Fibroblast of the aortic adventitia (primary cell): ENCODE measurements at regions not wholly inside any gene's neighbourhood (a gene's known extent, or its start where the extent isn't known, plus 50 kb on each side); places are given as distances from the start of the nearest gene placed in this dataset.

Experiments
- DNase-seq: peaks from one replicate; pipeline ENCODE4 v3.0.0-alpha.2; 2010; ENCODE audit warnings: low read depth
- H3K4me3 ChIP-seq: 2 replicates; pipeline ENCODE4 v1.5.1; 2011; ENCODE audit warnings: low read depth, mild to moderate bottlenecking, control low read depth, low read length, moderate library complexity
- TF ChIP-seq, protein P1 (sequence below): IDR thresholded peaks from 2 replicates; pipeline ENCODE4 v1.5.1; 2011; ENCODE audit warnings: mild to moderate bottlenecking, low read length, control low read depth, inconsistent platforms; ENCODE audit not compliant: insufficient read depth

GRCh38 chr18:67410075-67411070, 106.1 kb downstream of the DSEL start:
- no peak overlapping the region for H3K4me3 ChIP-seq
- TF ChIP-seq, protein P1, sequence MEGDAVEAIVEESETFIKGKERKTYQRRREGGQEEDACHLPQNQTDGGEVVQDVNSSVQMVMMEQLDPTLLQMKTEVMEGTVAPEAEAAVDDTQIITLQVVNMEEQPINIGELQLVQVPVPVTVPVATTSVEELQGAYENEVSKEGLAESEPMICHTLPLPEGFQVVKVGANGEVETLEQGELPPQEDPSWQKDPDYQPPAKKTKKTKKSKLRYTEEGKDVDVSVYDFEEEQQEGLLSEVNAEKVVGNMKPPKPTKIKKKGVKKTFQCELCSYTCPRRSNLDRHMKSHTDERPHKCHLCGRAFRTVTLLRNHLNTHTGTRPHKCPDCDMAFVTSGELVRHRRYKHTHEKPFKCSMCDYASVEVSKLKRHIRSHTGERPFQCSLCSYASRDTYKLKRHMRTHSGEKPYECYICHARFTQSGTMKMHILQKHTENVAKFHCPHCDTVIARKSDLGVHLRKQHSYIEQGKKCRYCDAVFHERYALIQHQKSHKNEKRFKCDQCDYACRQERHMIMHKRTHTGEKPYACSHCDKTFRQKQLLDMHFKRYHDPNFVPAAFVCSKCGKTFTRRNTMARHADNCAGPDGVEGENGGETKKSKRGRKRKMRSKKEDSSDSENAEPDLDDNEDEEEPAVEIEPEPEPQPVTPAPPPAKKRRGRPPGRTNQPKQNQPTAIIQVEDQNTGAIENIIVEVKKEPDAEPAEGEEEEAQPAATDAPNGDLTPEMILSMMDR: no peak
- DNase-seq: peak; percentile 70

DNA sequence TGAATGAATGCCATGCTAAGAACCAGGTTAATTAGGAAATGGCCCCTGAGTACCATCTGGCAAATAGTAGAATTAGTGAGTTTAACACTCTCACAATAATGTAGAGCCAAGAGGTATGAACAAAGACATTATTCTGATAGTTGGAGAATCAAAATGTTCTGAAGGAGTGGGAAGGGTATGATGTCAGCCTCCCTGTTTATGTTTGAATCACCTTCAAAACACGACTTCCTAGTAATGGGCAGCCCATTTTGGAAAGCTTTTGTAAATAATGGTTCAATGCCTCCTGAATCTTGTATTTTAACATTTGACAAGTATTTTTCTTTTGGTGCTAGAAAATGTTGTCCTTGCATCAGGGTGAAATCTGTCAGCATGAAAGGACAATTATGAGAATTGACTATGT, 108.3 kb downstream of the DSEL start:
- no peak for DNase-seq
- no peak overlapping the region for H3K4me3 ChIP-seq
- TF ChIP-seq, protein P1: no peak

GRCh38 chr18:67406714-67407113, 109.8 kb downstream of the DSEL start:
- no peak for DNase-seq
- TF ChIP-seq, protein P1: no peak
- H3K4me3 ChIP-seq: no peak overlapping the region

- no peak overlapping the region for H3K4me3 ChIP-seq
- peak; percentile 86 for DNase-seq
- TF ChIP-seq, protein P1: no peak
Measured at GRCh38 chr18:67402543-67402942, 114.0 kb downstream of the DSEL start.

DNA sequence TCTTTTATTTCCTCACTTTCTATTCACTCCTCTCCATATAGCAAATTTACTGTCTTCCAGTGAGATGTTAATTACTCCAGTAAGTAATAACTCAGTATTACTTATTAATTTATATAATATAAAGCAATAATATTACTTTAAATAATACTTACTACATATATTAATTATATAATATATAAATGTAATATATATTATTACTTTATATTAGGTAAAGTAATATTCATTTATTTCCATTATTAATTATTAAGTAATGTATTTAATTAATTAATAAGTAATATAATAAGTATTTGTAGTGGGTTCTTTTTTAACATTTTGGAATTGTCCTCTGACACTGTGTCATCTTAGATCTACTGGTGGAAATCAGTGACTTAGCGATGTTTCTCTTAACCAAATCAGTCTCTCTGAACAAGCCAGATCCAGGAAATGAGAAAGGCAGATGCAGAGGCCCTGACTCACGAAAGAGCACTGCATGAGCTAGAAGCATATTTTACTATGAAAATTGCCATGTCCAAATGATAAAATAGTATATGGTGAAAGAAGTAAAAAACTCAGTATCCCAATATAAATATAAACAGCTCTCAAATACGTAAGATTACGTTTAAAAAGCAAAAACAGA, 115.9 kb downstream of the DSEL start:
- peak; percentile 49 for DNase-seq
- TF ChIP-seq, protein P1: no peak
- H3K4me3 ChIP-seq: no peak overlapping the region

GRCh38 chr18:67386032-67386431, 130.5 kb downstream of the DSEL start:
- no peak overlapping the region for H3K4me3 ChIP-seq
- TF ChIP-seq, protein P1: no peak
- peak; percentile 54 for DNase-seq
